ENCODE measurements at regions not wholly inside any gene's neighbourhood (a gene's known extent, or its start where the extent isn't known, plus 50 kb on each side); places are given as distances from the start of the nearest gene placed in this dataset.
A peak's percentile ranks its signal among the peaks of the same experiment; 100 is the strongest.
"Not testable (repeated sequence)": the region's sequence is repeated elsewhere in the genome, so short reads cannot be mapped to it uniquely, and the experiment has no call there.

- H3K9me3 ChIP-seq; H3K9me2 ChIP-seq; H3K4me1 ChIP-seq (ENCODE audit: control insufficient read depth in 1 of 2, insufficient read depth in 2 of 2, low read depth in 1 of 2, low read length in 1 of 2); H3K27me3 ChIP-seq (ENCODE audit: insufficient read depth); H3K36me3 ChIP-seq (replicated peaks in 1 of 2; ENCODE audit: control insufficient read depth in 1 of 2, insufficient read depth in 2 of 2, low read length in 1 of 2); POLR2A ChIA-PET; H4K20me1 ChIP-seq (ENCODE audit: insufficient read depth); H3F3A ChIP-seq (replicated peaks; ENCODE audit: insufficient read depth); CTCF ChIA-PET; H3K79me2 ChIP-seq (ENCODE audit: insufficient read depth): not testable (repeated sequence)
- peak overlapping the region; percentile 72 for H3K4me2 ChIP-seq
- peak overlapping the region in 1 of 2 experiments; percentile 53; a peak in 2 of 4 replicates for H3K27ac ChIP-seq (ENCODE audit: low read depth in 2 of 2, low read length in 1 of 2)
- WGBS (ENCODE audit: low lambda C conversion rate), result 17% methylated on average over 18 of the region's 38 CpGs
- TF ChIP-seq MAX (IDR thresholded peaks at IDR 0.05; ENCODE audit: low read depth), result peak; percentile 75
- peak; percentile 71 for TF ChIP-seq NRF1 (IDR thresholded peaks at IDR 0.05; ENCODE audit: low read depth, low read length)
- peak; percentile 36; the same call in 1 of the 2 replicates for TF ChIP-seq SMC3 (IDR thresholded peaks at IDR 0.05; ENCODE audit: low read depth, low read length)
- TF ChIP-seq YY1 (IDR thresholded peaks at IDR 0.05; ENCODE audit: low read depth), result peak; percentile 87
- TF ChIP-seq POLR2AphosphoS5 (IDR thresholded peaks at IDR 0.05; ENCODE audit: low read depth, low read length), result 0 out of 2 replicates have a peak, but pooled peaks have one; percentile 12
- TF ChIP-seq RAD21 (IDR thresholded peaks at IDR 0.05; ENCODE audit: low read length), result peak; percentile 51
- peak; percentile 62 for TF ChIP-seq CTCF (IDR thresholded peaks at IDR 0.05)
- H2AFZ ChIP-seq (ENCODE audit: low read depth), result peak overlapping the region; percentile 78; the same call in 1 of the 2 replicates
- H3K4me3 ChIP-seq (ENCODE audit: low read depth in 2 of 2, low read length in 1 of 2), result peak overlapping the region; percentile 43 to 57
- peak overlapping the region; percentile 45; the same call in 1 of the 2 replicates for H3K9ac ChIP-seq
- DNase-seq, result peak; percentile 42
Measured at GRCh38 chr9:65382701-65383318, 97.8 kb upstream of the FOXD4L5 start.

All from SK-N-SH (cell line).